HEK293T (cell line): ENCODE measurements at regions not wholly inside any gene's neighbourhood (a gene's known extent, or its start where the extent isn't known, plus 50 kb on each side); places are given as distances from the start of the nearest gene placed in this dataset.
"Not testable (repeated sequence)": the region's sequence is repeated elsewhere in the genome, so short reads cannot be mapped to it uniquely, and the experiment has no call there.

Experiments
- CTCF ChIA-PET: fragments of 350-600 bp; formaldehyde crosslinking; extraction: SDS; loops from one replicate; lab custom pipeline; 2021; ENCODE audit warnings: antibody characterized with exemption, inconsistent platforms; lab: Yijun Ruan, JAX
- POLR2A ChIA-PET: fragments of 350-600 bp; formaldehyde crosslinking; extraction: SDS; loops from one replicate; lab custom pipeline; 2020; ENCODE audit warnings: antibody characterized with exemption, inconsistent platforms; lab: Yijun Ruan, JAX
- DNase-seq: peaks from one replicate; pipeline ENCODE4 v3.0.0; 2012; ENCODE audit warnings: mixed read lengths; ENCODE audit errors: extremely low spot score
- ARNT ChIP-seq: fragments of 450-650 bp; IDR thresholded peaks from 2 replicates; pipeline ENCODE4 v1.6.1; 2017; ENCODE audit warnings: mild to moderate bottlenecking
- BHLHE40 ChIP-seq: fragments of 450-650 bp; IDR thresholded peaks from 2 replicates; pipeline ENCODE4 v1.6.1; 2016; ENCODE audit warnings: mild to moderate bottlenecking, moderate library complexity, borderline replicate concordance
- CTBP1 ChIP-seq: fragments of 450-650 bp; IDR thresholded peaks from 2 replicates; pipeline ENCODE4 v1.6.1; 2016; ENCODE audit warnings: borderline replicate concordance
- ELF4 ChIP-seq: fragments of 450-650 bp; IDR thresholded peaks from 2 replicates; pipeline ENCODE4 v1.6.1; 2017; ENCODE audit warnings: antibody characterized with exemption
- FOXA1 ChIP-seq: fragments of 450-650 bp; IDR thresholded peaks from 2 replicates; pipeline ENCODE4 v1.6.1; 2016; ENCODE audit warnings: mild to moderate bottlenecking
- FOXK2 ChIP-seq: fragments of 450-650 bp; IDR thresholded peaks from 2 replicates; pipeline ENCODE4 v1.6.1; 2016; ENCODE audit warnings: mild to moderate bottlenecking
- FOXM1 ChIP-seq: fragments of 450-650 bp; IDR thresholded peaks from 2 replicates; pipeline ENCODE4 v1.6.1; 2017; ENCODE audit warnings: mild to moderate bottlenecking, borderline replicate concordance
- HDGF ChIP-seq: fragments of 450-650 bp; IDR thresholded peaks from 2 replicates; pipeline ENCODE4 v1.6.1; 2017; ENCODE audit warnings: antibody characterized with exemption, borderline replicate concordance
- L3MBTL2 ChIP-seq: fragments of 450-650 bp; conservative IDR thresholded peaks from 2 replicates; pipeline ENCODE4 v1.6.1; 2016; ENCODE audit warnings: mild to moderate bottlenecking
- LEF1 ChIP-seq: fragments of 450-650 bp; IDR thresholded peaks from 2 replicates; pipeline ENCODE4 v1.6.1; 2017; ENCODE audit warnings: mild to moderate bottlenecking, borderline replicate concordance
- NFRKB ChIP-seq: fragments of 450-650 bp; IDR thresholded peaks from 2 replicates; pipeline ENCODE4 v1.6.1; 2016; ENCODE audit warnings: mild to moderate bottlenecking, moderate library complexity
- PKNOX1 ChIP-seq: fragments of 450-650 bp; IDR thresholded peaks from 2 replicates; pipeline ENCODE4 v1.6.1; 2016
- SP1 ChIP-seq: fragments of 450-650 bp; IDR thresholded peaks from 2 replicates; pipeline ENCODE4 v1.6.1; 2017
- SUZ12 ChIP-seq: fragments of 450-650 bp; IDR thresholded peaks from 2 replicates; pipeline ENCODE4 v1.6.1; 2016; ENCODE audit warnings: mild to moderate bottlenecking
- TARDBP ChIP-seq: fragments of 450-650 bp; IDR thresholded peaks from 2 replicates; pipeline ENCODE4 v1.6.1; 2016
- ZNF384 ChIP-seq: fragments of 450-650 bp; IDR thresholded peaks from 2 replicates; pipeline ENCODE4 v1.6.1; 2016

GRCh38 chr9:20236676-20237075 lies 385.6 kb downstream of the MLLT3 start:
- CTCF ChIA-PET: no interaction called here
- POLR2A ChIA-PET: no interaction called here
- DNase-seq: no peak

GRCh38 chr9:20235206-20235605 lies 387.1 kb downstream of the MLLT3 start:
- CTCF ChIA-PET, DNase-seq, POLR2A ChIA-PET: not testable (repeated sequence)

More at GRCh38 chr9:20236676-20237075, 385.6 kb downstream of the MLLT3 start:
- TF ChIP-seq SUZ12 (no peak), SP1 (no peak), ELF4 (no peak), HDGF (no peak), LEF1 (no peak), PKNOX1 (no peak), FOXM1 (no peak), ARNT (no peak), FOXA1 (no peak), TARDBP (no peak), BHLHE40 (no peak), CTBP1 (no peak), ZNF384 (no peak)

- CTCF ChIA-PET: no interaction called here
- DNase-seq: no peak
- TF ChIP-seq L3MBTL2 (no peak), ZNF384 (no peak), FOXA1 (no peak), ARNT (no peak), FOXM1 (no peak), PKNOX1 (no peak), TARDBP (no peak), FOXK2 (no peak), SP1 (no peak), CTBP1 (no peak), LEF1 (no peak), NFRKB (no peak), HDGF (no peak), ELF4 (no peak), BHLHE40 (no peak)
- POLR2A ChIA-PET: no interaction called here
Observed at GRCh38 chr9:20228096-20228495, 394.2 kb downstream of the MLLT3 start.

- TF ChIP-seq FOXK2: no peak
- no peak for TF ChIP-seq HDGF
- TF ChIP-seq SP1: no peak
- TF ChIP-seq TARDBP: no peak
- TF ChIP-seq LEF1: no peak
- TF ChIP-seq ZNF384: no peak
- TF ChIP-seq PKNOX1: no peak
- no peak for TF ChIP-seq BHLHE40
- TF ChIP-seq CTBP1: no peak
- no peak for TF ChIP-seq L3MBTL2
- TF ChIP-seq ARNT: no peak
- no peak for TF ChIP-seq SUZ12
- TF ChIP-seq FOXA1: no peak
- TF ChIP-seq NFRKB: no peak
- no peak for TF ChIP-seq ELF4
- TF ChIP-seq FOXM1: no peak
- no peak for DNase-seq
- ChIA-PET POLR2A (no interaction called here), CTCF (no interaction called here)
Observed at GRCh38 chr9:20227166-20227874, 395.0 kb downstream of the MLLT3 start.

GRCh38 chr9:20226345-20226744 lies 396.0 kb downstream of the MLLT3 start:
- POLR2A ChIA-PET: no interaction called here
- CTCF ChIA-PET: no interaction called here
- TF ChIP-seq SP1 (no peak), FOXA1 (no peak), NFRKB (no peak), ARNT (no peak), BHLHE40 (no peak), L3MBTL2 (no peak), CTBP1 (no peak), ELF4 (no peak), LEF1 (no peak), FOXM1 (no peak), FOXK2 (no peak), PKNOX1 (no peak), SUZ12 (no peak), TARDBP (no peak), ZNF384 (no peak), HDGF (no peak)
- DNase-seq: no peak

- POLR2A ChIA-PET: no interaction called here
- no peak for DNase-seq
- no peak for TF ChIP-seq FOXK2
- no peak for TF ChIP-seq FOXA1
- TF ChIP-seq L3MBTL2: no peak
- TF ChIP-seq ARNT: no peak
- no peak for TF ChIP-seq ZNF384
- CTCF ChIA-PET: no interaction called here
Observed at GRCh38 chr9:20225826-20226225, 396.5 kb downstream of the MLLT3 start.
